Keratinocyte (primary cell): ENCODE measurements at regions not wholly inside any gene's neighbourhood (a gene's known extent, or its start where the extent isn't known, plus 50 kb on each side); places are given as distances from the start of the nearest gene placed in this dataset.

Experiments
- DNase-seq: peaks from one replicate; pipeline ENCODE4 v3.0.0-alpha.2; 2011; ENCODE audit warnings: low read depth, missing footprints, low spot score
- FAIRE-seq: peaks from 2 replicates; lab custom pipeline; 2011; peaks lifted over from hg19 to GRCh38; lab: Jason Lieb, UNC
- H2AFZ ChIP-seq: 2 replicates; pipeline ENCODE4 v1.6.0; 2012; ENCODE audit warnings: low read length, control low read depth, inconsistent platforms; ENCODE audit not compliant: control insufficient read depth
- H3K27ac ChIP-seq: 2 replicates; pipeline ENCODE4 v1.5.1; 2011; ENCODE audit warnings: low read length; ENCODE audit not compliant: control insufficient read depth, insufficient read depth
- H3K27me3 ChIP-seq: 3 replicates; pipeline ENCODE4 v1.6.0; 2011; ENCODE audit warnings: low read length; ENCODE audit not compliant: control insufficient read depth, insufficient read depth; ENCODE audit errors: extremely low read depth
- H3K36me3 ChIP-seq, 2 experiments: 2 replicates in 1 of 2; 3 replicates in 1 of 2; pipeline ENCODE4 v1.5.1; 2011; ENCODE audit warnings: low read length in 2 of 2, mild to moderate bottlenecking in 1 of 2; ENCODE audit not compliant: control insufficient read depth in 2 of 2, insufficient read depth in 2 of 2; ENCODE audit errors: extremely low read depth in 1 of 2
- H3K4me1 ChIP-seq: 3 replicates; pipeline ENCODE4 v1.5.1; 2011; ENCODE audit warnings: low read length; ENCODE audit not compliant: control insufficient read depth, insufficient read depth; ENCODE audit errors: extremely low read depth
- H3K4me2 ChIP-seq: 3 replicates; pipeline ENCODE4 v1.6.0; 2011; ENCODE audit warnings: low read depth, low read length; ENCODE audit not compliant: control insufficient read depth, insufficient read depth; ENCODE audit errors: extremely low read depth
- H3K4me3 ChIP-seq, 3 experiments: fragments of 200-600 bp in 1 of 3; sonication (generic) in 1 of 3; 2 replicates in 2 of 3; 3 replicates in 1 of 3; pipeline ENCODE4 v1.5.1; 2011 to 2016; ENCODE audit warnings: low read length in 3 of 3, mild to moderate bottlenecking in 3 of 3, control low read depth in 2 of 3, inconsistent platforms in 1 of 3, low read depth in 1 of 3, mixed read lengths in 1 of 3, mixed run types in 1 of 3, moderate library complexity in 1 of 3; ENCODE audit not compliant: control insufficient read depth in 2 of 3, insufficient read depth in 2 of 3; ENCODE audit errors: extremely low read depth in 1 of 3
- H3K79me2 ChIP-seq: 2 replicates; pipeline ENCODE4 v1.6.0; 2012; ENCODE audit warnings: low read length; ENCODE audit not compliant: control insufficient read depth, insufficient read depth
- H3K9ac ChIP-seq: 3 replicates; pipeline ENCODE4 v1.6.0; 2011; ENCODE audit warnings: low read length; ENCODE audit not compliant: control insufficient read depth, insufficient read depth; ENCODE audit errors: extremely low read depth
- H3K9me1 ChIP-seq: 3 replicates; pipeline ENCODE4 v1.6.0; 2011; ENCODE audit warnings: low read length; ENCODE audit not compliant: control insufficient read depth, insufficient read depth; ENCODE audit errors: extremely low read depth
- H3K9me3 ChIP-seq: 2 replicates; pipeline ENCODE4 v1.5.1; 2012; ENCODE audit warnings: low read depth, low read length; ENCODE audit not compliant: control insufficient read depth
- H4K20me1 ChIP-seq: 3 replicates; pipeline ENCODE4 v1.6.0; 2011; ENCODE audit warnings: low read length; ENCODE audit not compliant: control insufficient read depth, insufficient read depth; ENCODE audit errors: extremely low read depth
- CTCF ChIP-seq, 3 experiments: IDR thresholded peaks in 1 of 3; conservative IDR thresholded peaks in 1 of 3; optimal IDR thresholded peaks in 1 of 3; 2 replicates in 2 of 3; 3 replicates in 1 of 3; pipeline versions ENCODE3 to v1.5.1; 2011; ENCODE audit warnings: low read length in 3 of 3, mild to moderate bottlenecking in 3 of 3, moderate library complexity in 2 of 3, control low read depth in 1 of 3, inconsistent platforms in 1 of 3; ENCODE audit not compliant: insufficient read depth in 2 of 3; ENCODE audit errors: extremely low read depth in 1 of 3
- EZH2 ChIP-seq: IDR thresholded peaks from one replicate; pipeline ENCODE4 v1.6.1; 2012; ENCODE audit warnings: inconsistent platforms, mild to moderate bottlenecking, low read length, moderate library complexity
- dilution Hi-C: fragments of 300-500 bp; cut with MboI; formaldehyde crosslinking; loops from one replicate; pipeline ENCODE4 v1.7.0; 2020; ENCODE audit warnings: low sequenced_read_pairs; ENCODE audit not compliant: extremely low pct_ligation_motif_present

GRCh38 chr3:5061218-5061569, 60.9 kb upstream of the ARL8B start:
- Histone ChIP-seq H3K36me3 (no peaks in the 10 kb centered on the region), H3K79me2 (no peaks in the 10 kb centered on the region), H3K4me3 (no peak overlapping the region), H3K27ac (no peak overlapping the region), H3K4me2 (no peak overlapping the region), H3K9me3 (no peaks in the 10 kb centered on the region), H4K20me1 (no peaks in the 10 kb centered on the region), H3K4me1 (no peaks in the 10 kb centered on the region), H3K27me3 (no peaks in the 10 kb centered on the region), H2AFZ (no peak overlapping the region), H3K9me1 (no peaks in the 10 kb centered on the region), H3K9ac (no peak overlapping the region)
- no peak for DNase-seq
- no peak for TF ChIP-seq CTCF (optimal IDR thresholded peaks at IDR 0.05 in 1 of 3, IDR thresholded peaks at IDR 0.05 in 1 of 3, conservative IDR thresholded peaks at IDR 0.05 in 1 of 3; ENCODE audit: extremely low read depth in 1 of 3, insufficient read depth in 2 of 3, low read length in 3 of 3)
- no peak for TF ChIP-seq EZH2
- FAIRE-seq, result no peak
- dilution Hi-C loops, result no loop called here

GRCh38 chr3:5063724-5064123, 58.4 kb upstream of the ARL8B start:
- TF ChIP-seq CTCF (optimal IDR thresholded peaks at IDR 0.05 in 1 of 3, IDR thresholded peaks at IDR 0.05 in 1 of 3, conservative IDR thresholded peaks at IDR 0.05 in 1 of 3; ENCODE audit: extremely low read depth in 1 of 3, insufficient read depth in 2 of 3, low read length in 3 of 3) (no peak), EZH2 (no peak)
- Histone ChIP-seq H3K9me1 (no peaks in the 10 kb centered on the region), H3K27ac (no peak overlapping the region), H3K4me3 (no peak overlapping the region), H3K79me2 (no peaks in the 10 kb centered on the region), H3K9ac (no peak overlapping the region), H4K20me1 (no peaks in the 10 kb centered on the region), H3K27me3 (no peaks in the 10 kb centered on the region), H3K4me1 (no peaks in the 10 kb centered on the region), H3K4me2 (no peak overlapping the region), H2AFZ (no peak overlapping the region), H3K36me3 (no peaks in the 10 kb centered on the region), H3K9me3 (no peaks in the 10 kb centered on the region)
- FAIRE-seq (no peak), DNase-seq (no peak)
- dilution Hi-C loops, result no loop called here
